Left cardiac atrium (tissue), 4 donors: ENCODE measurements at regions not wholly inside any gene's neighbourhood (a gene's known extent, or its start where the extent isn't known, plus 50 kb on each side); places are given as distances from the start of the nearest gene placed in this dataset.

Source experiments
- ATAC-seq, 2 donors: fragments of 200-7000 bp; cut with Tn5 transposase; one replicate each; pipeline ENCODE4 v1.9.1; 2020; ENCODE audit warnings: mild to moderate bottlenecking in 2 of 2, moderate library complexity in 2 of 2
- DNase-seq: peaks from one replicate; pipeline ENCODE4 v3.0.0-alpha.2; 2020
- intact Hi-C, 2 donors: fragments of 100-400 bp; cut with DNase I; formaldehyde crosslinking; loops; one replicate each; pipeline versions ENCODE4 v1.14.1 to v1.15.1; 2022 to 2023
- donor health status: DM: no; HTN: yes; CAD: no.
- donor health status: DM: no; HTN: yes; CAD: no; lungs with severe emphysema.
- donor health status: DM: yes; HTN: yes; CAD: no.
- donor health status: Dilated cardiomyopathy.

DNA sequence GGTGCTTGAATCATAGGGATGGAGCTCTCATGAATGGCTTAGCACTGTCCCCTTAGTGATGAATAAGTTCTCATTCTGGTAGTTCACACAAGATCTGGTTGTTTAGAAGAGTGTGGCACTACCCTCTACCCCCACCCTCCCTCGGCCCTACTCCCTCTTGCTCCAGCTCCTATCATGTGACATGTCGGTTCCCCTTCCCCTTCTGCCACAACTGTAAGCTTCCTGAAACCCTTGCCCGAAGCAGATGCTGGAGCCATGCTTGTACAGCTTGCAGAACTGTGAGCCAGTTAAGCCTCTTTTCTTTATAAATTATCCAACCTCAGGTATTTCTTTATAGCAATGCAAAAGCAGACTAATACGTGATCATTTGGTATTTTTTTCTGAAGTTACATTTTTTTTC lies 1012.6 kb downstream of the BCL11A start:
- ATAC-seq (no peak), DNase-seq (no peak)
- intact Hi-C loops = no loop called here

DNA sequence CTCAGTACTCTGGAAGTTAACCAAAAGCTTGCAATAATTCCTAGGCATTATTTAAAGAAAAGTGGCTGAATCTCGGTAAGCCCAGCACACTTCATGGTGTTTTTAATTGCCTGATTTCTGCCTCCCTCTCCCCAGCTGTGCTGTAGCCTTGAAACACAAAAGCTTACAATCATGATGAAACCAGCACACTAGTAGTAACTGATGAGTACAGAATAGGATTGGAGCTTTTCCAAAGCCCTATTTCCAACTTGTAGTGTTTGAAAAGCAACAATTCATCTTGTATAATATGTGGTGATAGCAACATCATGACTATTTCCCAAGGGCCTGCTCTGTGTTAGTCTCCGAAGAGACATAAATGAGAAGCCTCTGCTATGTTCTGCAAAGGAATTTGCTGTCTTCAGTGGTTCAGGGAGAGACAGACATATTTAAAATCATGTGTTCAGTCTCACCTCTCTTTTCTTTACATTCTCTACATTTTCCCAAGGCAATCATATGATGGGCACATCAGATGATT lies 1015.0 kb downstream of the BCL11A start:
- intact Hi-C loops = no loop called here
- no peak for ATAC-seq

GRCh38 chr2:59532808-59533207 lies 1020.6 kb downstream of the BCL11A start:
- DNase-seq (no peak), ATAC-seq (no peak)
- intact Hi-C loops = no loop called here

More for the DNA sequence above, 1015.0 kb downstream of the BCL11A start:
- no peak for DNase-seq

DNA sequence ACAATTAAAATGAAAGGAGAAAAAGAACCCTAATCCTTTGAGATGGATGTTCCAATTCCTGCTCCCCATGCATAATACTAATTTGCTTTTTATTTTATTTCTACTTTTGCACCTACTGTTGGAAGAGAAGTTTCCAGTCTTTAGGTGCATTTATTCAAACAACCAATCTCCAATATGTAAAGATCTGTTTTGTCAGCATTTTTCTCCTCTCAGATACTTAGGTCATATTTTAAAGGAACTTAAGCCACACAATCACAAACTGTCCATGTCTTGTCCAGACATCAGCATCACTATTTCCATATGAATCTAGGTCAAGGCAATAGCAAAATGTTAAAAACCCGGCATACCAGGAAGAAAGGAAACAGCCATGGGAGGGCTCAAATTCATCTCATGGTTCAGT lies 1023.2 kb downstream of the BCL11A start:
- ATAC-seq (no peak), DNase-seq (no peak)
- intact Hi-C loops = no loop called here

DNA sequence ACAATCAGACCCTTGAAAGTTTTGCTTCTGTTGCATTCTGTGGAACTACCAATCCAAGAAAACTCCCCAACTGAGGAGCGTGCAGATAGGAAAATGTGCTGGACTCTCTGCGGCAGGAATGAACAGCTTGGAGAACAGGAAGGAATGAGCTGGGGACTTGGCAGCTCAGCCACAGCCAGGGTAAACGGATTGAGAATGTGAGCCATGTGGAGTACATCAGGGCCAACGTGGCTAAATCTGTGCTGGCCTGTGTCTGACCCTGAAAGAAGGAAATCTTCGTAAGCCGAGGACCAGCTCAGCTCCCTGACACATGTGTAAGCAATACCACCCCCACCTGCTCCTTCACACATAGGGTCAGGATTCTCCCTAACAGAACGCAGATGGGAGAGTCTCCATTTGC lies 1023.7 kb downstream of the BCL11A start:
- DNase-seq = no peak
- intact Hi-C loops = no loop called here

GRCh38 chr2:59528525-59528924 lies 1024.9 kb downstream of the BCL11A start:
- DNase-seq = no peak
- ATAC-seq = no peak
- intact Hi-C loops = no loop called here

More for the DNA sequence above, 1023.7 kb downstream of the BCL11A start:
- ATAC-seq = peak in 1 of 2 donors; percentile 60

GRCh38 chr2:59502981-59503380 lies 1050.5 kb downstream of the BCL11A start:
- intact Hi-C loops = no loop called here
- ATAC-seq (no peak), DNase-seq (no peak)

DNA sequence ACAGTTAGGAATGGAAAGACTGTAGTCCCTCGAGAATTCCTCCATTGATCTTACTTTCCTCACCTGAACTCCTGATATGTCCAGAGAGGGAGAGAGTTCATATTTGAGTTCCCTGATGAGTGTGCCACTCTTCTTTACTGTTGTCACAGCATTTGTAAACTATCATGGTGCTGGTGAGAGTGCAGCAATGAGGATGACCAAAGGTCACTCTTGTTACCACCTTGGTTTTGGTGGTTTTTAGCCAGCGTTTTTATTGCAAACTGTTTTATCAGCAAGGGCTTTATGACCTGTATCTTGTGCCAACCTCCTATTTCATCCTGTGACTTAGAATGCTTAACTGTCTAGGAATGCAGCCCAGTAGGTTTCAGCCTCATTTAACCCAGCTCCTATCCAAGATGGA lies 1062.5 kb downstream of the BCL11A start:
- intact Hi-C loops = no loop called here
- DNase-seq = no peak
- no peak for ATAC-seq

DNA sequence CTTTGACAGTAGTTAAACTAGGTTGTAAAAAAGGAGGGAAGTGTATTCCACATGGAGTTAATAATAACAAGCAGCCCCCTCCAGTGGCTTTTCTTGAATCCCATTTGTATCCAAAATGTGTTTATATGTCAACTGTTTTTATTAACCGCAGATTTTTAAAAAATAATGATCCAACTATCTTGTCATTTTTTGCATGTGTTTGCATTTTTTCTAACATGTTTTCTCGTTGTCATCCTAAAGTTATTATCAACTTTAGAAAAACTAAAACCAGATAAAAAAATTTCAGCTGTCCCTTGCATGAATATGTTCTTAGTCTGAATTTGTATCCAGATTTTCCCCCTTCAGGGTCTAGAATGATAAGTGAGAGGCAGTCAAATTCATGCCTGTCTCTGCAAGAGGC lies 1063.3 kb downstream of the BCL11A start:
- no peak for ATAC-seq
- intact Hi-C loops = no loop called here
- no peak for DNase-seq

- no peak for DNase-seq
- intact Hi-C loops = no loop called here
- no peak for ATAC-seq
Measured at GRCh38 chr2:59484673-59485072, 1068.8 kb downstream of the BCL11A start.

- intact Hi-C loops = no loop called here
- no peak for DNase-seq
- ATAC-seq = no peak
Measured at GRCh38 chr2:59463426-59463825, 1090.0 kb downstream of the BCL11A start.

- DNase-seq = no peak
- intact Hi-C loops = no loop called here
- ATAC-seq = no peak
Measured at GRCh38 chr2:59462422-59463197, 1090.8 kb downstream of the BCL11A start.

GRCh38 chr2:59461127-59461526 lies 1092.3 kb downstream of the BCL11A start:
- ATAC-seq (no peak), DNase-seq (no peak)
- intact Hi-C loops = no loop called here

- ATAC-seq = no peak
- no peak for DNase-seq
- intact Hi-C loops = no loop called here
Measured at GRCh38 chr2:59458800-59459199, 1094.7 kb downstream of the BCL11A start.

- ATAC-seq = no peak
- intact Hi-C loops = no loop called here
- no peak for DNase-seq
Measured at GRCh38 chr2:59456285-59456684, 1097.2 kb downstream of the BCL11A start.

- DNase-seq (no peak), ATAC-seq (no peak)
- intact Hi-C loops = no loop called here
Measured at GRCh38 chr2:59449274-59449673, 1104.2 kb downstream of the BCL11A start.

DNA sequence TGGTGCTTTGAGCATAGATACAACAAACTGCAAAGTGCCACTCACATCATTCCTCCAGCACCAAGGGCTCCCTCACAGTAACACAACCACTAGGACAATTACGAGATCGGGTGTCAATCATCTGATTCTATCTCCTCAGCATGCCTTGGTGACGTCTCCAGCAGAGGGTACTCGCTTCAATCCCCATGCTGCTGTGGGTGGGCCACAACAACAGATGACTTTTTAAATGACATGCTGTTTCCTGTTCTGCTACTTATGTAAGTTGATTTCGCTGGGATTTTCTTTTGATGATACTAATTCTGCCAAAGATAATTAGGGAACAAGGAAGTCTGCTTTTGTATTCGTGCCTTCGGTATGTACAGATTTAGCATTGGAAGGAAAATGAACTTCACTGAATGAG lies 1113.0 kb downstream of the BCL11A start:
- intact Hi-C loops = no loop called here
- DNase-seq = no peak
- no peak for ATAC-seq

GRCh38 chr2:59435635-59436034 lies 1117.8 kb downstream of the BCL11A start:
- DNase-seq (no peak), ATAC-seq (no peak)
- intact Hi-C loops = no loop called here

DNA sequence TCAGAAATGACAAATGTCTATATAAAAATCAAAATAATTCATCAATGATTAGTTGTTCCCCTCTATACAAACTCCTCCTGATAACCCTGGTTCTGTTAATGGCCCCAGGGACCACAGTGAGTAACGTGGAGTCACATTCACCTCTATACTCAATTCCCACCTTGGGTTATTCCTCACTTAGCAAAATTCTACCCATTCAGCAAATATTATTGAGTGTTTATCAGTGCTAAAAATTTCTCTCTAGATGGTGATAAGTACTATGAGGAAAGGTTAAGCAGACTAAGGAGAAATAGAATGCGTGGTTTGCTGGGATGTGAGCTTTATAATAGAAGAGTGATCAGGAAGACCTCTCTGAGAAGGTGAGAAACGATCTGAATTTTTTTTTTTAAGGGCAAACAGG lies 1124.5 kb downstream of the BCL11A start:
- intact Hi-C loops = no loop called here
- ATAC-seq = no peak
- DNase-seq = no peak

DNA sequence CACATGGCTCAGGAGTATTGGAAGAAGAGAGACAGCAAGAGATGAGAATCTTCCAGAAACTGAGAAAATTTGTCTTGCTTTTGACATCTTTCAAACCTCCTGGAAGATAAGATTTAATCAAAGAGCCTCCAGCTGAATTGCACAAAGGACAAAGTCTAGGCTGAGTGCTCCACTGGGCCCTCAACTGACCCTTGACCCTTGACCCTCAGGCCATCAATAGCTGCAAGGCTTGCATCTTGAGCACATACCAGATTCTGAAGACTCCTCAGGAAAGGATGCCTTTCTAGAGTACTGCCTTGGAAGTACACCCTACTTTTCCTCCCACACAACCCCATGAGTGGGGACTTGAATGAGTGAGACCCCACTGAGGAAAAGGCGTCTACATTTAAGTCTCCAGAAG lies 1125.5 kb downstream of the BCL11A start:
- ATAC-seq (no peak), DNase-seq (no peak)
- intact Hi-C loops = no loop called here

- ATAC-seq (no peak), DNase-seq (no peak)
- intact Hi-C loops = no loop called here
Measured at GRCh38 chr2:59425247-59425646, 1128.2 kb downstream of the BCL11A start.
